A673 (cell line): ENCODE measurements at regions not wholly inside any gene's neighbourhood (a gene's known extent, or its start where the extent isn't known, plus 50 kb on each side); places are given as distances from the start of the nearest gene placed in this dataset.

Source experiments
- BruUV-seq: library from RNA; stranded (reverse); fragments of 400-500 nt; replicated peaks from 2 replicates; lab custom pipeline; 2021; lab: Mats Ljungman, UMichigan
- CTCF ChIA-PET: fragments of 300-600 bp; sonication (Branson Sonifier 250); formaldehyde crosslinking; loops from one replicate; lab custom pipeline; 2022; ENCODE audit warnings: antibody characterized with exemption; lab: Charles Lee
- POLR2A ChIA-PET: fragments of 300-600 bp; sonication (Branson Sonifier 250); formaldehyde crosslinking; loops from one replicate; lab custom pipeline; 2022; ENCODE audit warnings: antibody characterized with exemption; ENCODE audit not compliant: low non-redundant PET; lab: Charles Lee
- DNase-seq: peaks from one replicate; pipeline ENCODE4 v3.0.0-alpha.2; 2015; ENCODE audit warnings: low spot score
- H3K27ac ChIP-seq: fragments of 200-600 bp; sonication (generic); 2 replicates; pipeline ENCODE4 v1.5.1; 2016; ENCODE audit warnings: mixed run types, low read depth, mild to moderate bottlenecking, mixed read lengths, antibody characterized with exemption, low read length; ENCODE audit not compliant: poor library complexity, severe bottlenecking
- H3K27me3 ChIP-seq: fragments of 200-600 bp; sonication (generic); replicated peaks from 2 replicates; pipeline ENCODE4 v1.6.1; 2017; ENCODE audit warnings: mixed run types, low read depth, mild to moderate bottlenecking, mixed read lengths, antibody characterized with exemption, low read length; ENCODE audit not compliant: insufficient read depth, poor library complexity
- H3K36me3 ChIP-seq: fragments of 200-600 bp; sonication (generic); 2 replicates; pipeline ENCODE4 v1.6.1; 2016; ENCODE audit warnings: mixed run types, mild to moderate bottlenecking, mixed read lengths, antibody characterized with exemption, low read length; ENCODE audit not compliant: insufficient read depth, poor library complexity, severe bottlenecking
- H3K4me1 ChIP-seq: fragments of 200-600 bp; sonication (generic); 2 replicates; pipeline ENCODE4 v1.6.1; 2017; ENCODE audit warnings: mixed run types, mild to moderate bottlenecking, mixed read lengths, antibody characterized with exemption, low read length; ENCODE audit not compliant: insufficient read depth, poor library complexity, severe bottlenecking
- H3K4me3 ChIP-seq: fragments of 200-600 bp; sonication (generic); 2 replicates; pipeline ENCODE4 v1.5.1; 2016; ENCODE audit warnings: low read depth, mixed run types, mild to moderate bottlenecking, mixed read lengths, low read length; ENCODE audit not compliant: poor library complexity, severe bottlenecking
- H3K9me3 ChIP-seq: fragments of 200-600 bp; sonication (generic); 2 replicates; pipeline ENCODE4 v1.6.1; 2016; ENCODE audit warnings: mixed run types, low read depth, mild to moderate bottlenecking, mixed read lengths, antibody characterized with exemption, low read length; ENCODE audit not compliant: poor library complexity, severe bottlenecking
- EZH2 ChIP-seq: fragments of 200-600 bp; sonication (generic); IDR thresholded peaks from 2 replicates; pipeline ENCODE4 v1.6.1; 2017; ENCODE audit warnings: borderline replicate concordance, low read depth, mild to moderate bottlenecking, mixed read lengths, antibody characterized with exemption, low read length; ENCODE audit not compliant: poor library complexity, severe bottlenecking
- intact Hi-C: fragments of 100-400 bp; cut with micrococcal nuclease; formaldehyde crosslinking; loops from one replicate; pipeline ENCODE4 v1.10.0; 2022; ENCODE audit not compliant: unreplicated experiment
- TF ChIP-seq, protein P1 (sequence below): fragments of 300-800, 200-600 bp; sonication (generic); conservative IDR thresholded peaks from 2 replicates; pipeline ENCODE4 v1.5.1; 2017; ENCODE audit warnings: low read depth, mild to moderate bottlenecking, antibody characterized with exemption, low read length, moderate library complexity, mixed read lengths

DNA sequence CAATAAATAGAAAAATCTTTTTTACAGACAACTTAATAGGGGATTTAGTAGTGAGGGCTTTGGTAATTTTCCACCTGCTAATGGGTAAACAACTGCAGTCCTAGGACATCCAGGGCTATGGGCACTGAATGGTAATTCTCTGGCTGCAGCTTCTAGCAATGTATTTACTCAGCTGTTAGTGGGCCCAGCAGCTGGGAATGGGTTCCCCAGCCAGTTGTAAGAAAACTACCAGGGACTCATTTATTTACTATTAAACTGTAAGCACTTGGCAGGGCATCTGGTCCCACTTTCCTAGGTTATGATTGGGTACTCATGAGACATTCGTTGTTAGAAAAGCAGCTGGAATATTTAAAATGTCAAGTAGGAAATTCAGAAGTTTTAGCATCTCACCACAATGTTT lies 363.8 kb upstream of the TRIB2 start:
- H3K27me3 ChIP-seq, result no peaks in the 10 kb centered on the region
- ChIA-PET CTCF (no interaction called here), POLR2A (no interaction called here)
- no peaks in the 10 kb centered on the region for H3K9me3 ChIP-seq
- H3K36me3 ChIP-seq, result no peaks in the 10 kb centered on the region
- no peak overlapping the region for H3K27ac ChIP-seq
- no peaks in the 10 kb centered on the region for H3K4me1 ChIP-seq
- TF ChIP-seq, protein P1, sequence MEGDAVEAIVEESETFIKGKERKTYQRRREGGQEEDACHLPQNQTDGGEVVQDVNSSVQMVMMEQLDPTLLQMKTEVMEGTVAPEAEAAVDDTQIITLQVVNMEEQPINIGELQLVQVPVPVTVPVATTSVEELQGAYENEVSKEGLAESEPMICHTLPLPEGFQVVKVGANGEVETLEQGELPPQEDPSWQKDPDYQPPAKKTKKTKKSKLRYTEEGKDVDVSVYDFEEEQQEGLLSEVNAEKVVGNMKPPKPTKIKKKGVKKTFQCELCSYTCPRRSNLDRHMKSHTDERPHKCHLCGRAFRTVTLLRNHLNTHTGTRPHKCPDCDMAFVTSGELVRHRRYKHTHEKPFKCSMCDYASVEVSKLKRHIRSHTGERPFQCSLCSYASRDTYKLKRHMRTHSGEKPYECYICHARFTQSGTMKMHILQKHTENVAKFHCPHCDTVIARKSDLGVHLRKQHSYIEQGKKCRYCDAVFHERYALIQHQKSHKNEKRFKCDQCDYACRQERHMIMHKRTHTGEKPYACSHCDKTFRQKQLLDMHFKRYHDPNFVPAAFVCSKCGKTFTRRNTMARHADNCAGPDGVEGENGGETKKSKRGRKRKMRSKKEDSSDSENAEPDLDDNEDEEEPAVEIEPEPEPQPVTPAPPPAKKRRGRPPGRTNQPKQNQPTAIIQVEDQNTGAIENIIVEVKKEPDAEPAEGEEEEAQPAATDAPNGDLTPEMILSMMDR, result no peak
- TF ChIP-seq EZH2, result no peak
- no peak for DNase-seq
- BruUV-seq, result no TSS peak
- intact Hi-C loops, result no loop called here
- no peak overlapping the region for H3K4me3 ChIP-seq

DNA sequence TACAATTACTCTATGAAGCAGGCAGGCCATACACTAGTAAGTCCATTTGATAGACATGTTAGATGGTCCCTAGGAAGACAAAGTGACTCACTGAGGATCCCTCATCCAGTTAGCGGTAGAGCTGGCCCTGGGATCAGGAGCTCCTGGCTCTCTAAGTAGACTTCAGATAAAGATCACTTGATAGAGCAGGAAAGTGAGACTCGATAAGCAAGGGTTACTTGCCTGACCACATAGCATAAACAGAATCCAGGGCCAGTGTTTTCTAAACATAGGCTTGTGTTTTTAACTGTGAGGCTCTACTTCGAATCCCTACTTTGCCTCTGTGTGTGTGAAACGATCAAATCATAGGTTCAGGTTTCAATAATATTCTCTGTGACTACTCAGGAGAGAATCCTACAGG lies 355.2 kb upstream of the TRIB2 start:
- no peak overlapping the region for H3K4me3 ChIP-seq
- intact Hi-C loops, result no loop called here
- no peaks in the 10 kb centered on the region for H3K9me3 ChIP-seq
- no peaks in the 10 kb centered on the region for H3K27me3 ChIP-seq
- no peak overlapping the region for H3K27ac ChIP-seq
- H3K36me3 ChIP-seq, result no peaks in the 10 kb centered on the region
- TF ChIP-seq, protein P1, result no peak
- TF ChIP-seq EZH2, result no peak
- no TSS peak for BruUV-seq
- CTCF ChIA-PET, result no interaction called here
- no peaks in the 10 kb centered on the region for H3K4me1 ChIP-seq
- DNase-seq, result no peak
- POLR2A ChIA-PET, result no interaction called here

DNA sequence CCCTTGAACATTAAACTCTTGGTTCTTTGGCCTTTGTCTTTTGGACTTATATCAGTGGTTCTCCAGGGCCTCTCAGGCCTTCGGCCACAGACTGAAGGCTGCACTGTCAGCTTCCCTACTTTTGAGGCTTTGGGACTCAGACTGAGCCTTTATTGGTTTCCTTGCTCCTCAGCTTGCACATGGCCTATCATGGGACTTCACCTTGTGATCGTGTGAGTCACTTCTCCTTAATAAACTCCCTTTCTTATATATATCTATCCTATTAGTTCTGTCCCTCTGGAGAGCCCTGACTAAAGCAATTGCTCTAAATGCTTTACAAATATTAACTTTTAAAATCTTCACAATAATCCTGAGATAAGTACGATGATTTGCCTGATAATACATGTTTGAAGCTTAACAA lies 353.6 kb upstream of the TRIB2 start:
- H3K4me3 ChIP-seq, result no peak overlapping the region
- CTCF ChIA-PET, result no interaction called here
- BruUV-seq, result no TSS peak
- no peaks in the 10 kb centered on the region for H3K9me3 ChIP-seq
- no peaks in the 10 kb centered on the region for H3K36me3 ChIP-seq
- no peaks in the 10 kb centered on the region for H3K27me3 ChIP-seq
- TF ChIP-seq EZH2, result no peak
- TF ChIP-seq, protein P1, result no peak
- no peak overlapping the region for H3K27ac ChIP-seq
- no peaks in the 10 kb centered on the region for H3K4me1 ChIP-seq
- POLR2A ChIA-PET, result no interaction called here
- DNase-seq, result no peak
- intact Hi-C loops, result no loop called here
